ENCODE measurements at regions not wholly inside any gene's neighbourhood (a gene's known extent, or its start where the extent isn't known, plus 50 kb on each side); places are given as distances from the start of the nearest gene placed in this dataset.
"Not testable (repeated sequence)": the region's sequence is repeated elsewhere in the genome, so short reads cannot be mapped to it uniquely, and the experiment has no call there.

DNA sequence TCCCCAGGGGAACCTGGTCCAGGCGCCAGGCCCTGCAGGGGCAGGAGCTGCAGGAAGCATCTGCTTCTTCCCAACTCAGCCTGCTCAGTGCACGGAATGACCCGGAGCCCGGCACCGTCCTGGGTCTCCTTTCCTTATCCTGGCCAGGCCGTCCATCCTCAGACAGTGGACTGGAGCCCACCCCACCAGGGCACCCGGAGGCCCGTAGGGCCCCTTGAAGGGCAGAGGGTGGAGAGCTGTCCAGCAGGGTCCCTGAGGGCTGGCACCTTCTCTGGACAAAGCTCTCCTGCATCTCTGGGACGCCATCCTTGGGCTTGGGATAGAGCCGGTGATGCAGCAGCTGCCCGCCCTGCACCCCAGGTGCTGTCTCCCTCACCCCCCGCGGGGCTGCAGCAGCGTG is 207.9 kb downstream of the TMEM121 start:
- not testable (repeated sequence) for DNase-seq (ENCODE audit: low read depth in 3 of 3)

DNA sequence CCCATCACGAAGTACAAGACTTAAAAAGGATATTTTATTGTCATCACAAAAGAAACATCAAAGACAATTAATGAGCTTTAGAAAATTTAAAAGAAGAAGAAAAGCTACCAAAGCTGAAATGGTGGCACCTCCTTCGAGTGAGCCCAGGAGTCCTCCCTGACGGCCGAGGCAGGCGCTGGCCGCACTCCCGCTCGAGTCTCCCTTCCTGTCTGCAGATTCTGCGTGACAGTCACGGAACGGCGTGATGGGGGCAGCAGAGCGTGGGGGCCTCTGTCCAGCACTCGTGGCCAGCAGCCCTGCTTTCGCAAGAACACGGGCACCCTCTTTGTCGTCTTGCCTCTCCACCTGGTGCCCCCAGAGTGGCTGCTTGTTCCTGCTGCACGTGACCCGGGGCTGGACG is 209.9 kb downstream of the TMEM121 start:
- DNase-seq (ENCODE audit: low read depth in 3 of 3): not testable (repeated sequence)

DNA sequence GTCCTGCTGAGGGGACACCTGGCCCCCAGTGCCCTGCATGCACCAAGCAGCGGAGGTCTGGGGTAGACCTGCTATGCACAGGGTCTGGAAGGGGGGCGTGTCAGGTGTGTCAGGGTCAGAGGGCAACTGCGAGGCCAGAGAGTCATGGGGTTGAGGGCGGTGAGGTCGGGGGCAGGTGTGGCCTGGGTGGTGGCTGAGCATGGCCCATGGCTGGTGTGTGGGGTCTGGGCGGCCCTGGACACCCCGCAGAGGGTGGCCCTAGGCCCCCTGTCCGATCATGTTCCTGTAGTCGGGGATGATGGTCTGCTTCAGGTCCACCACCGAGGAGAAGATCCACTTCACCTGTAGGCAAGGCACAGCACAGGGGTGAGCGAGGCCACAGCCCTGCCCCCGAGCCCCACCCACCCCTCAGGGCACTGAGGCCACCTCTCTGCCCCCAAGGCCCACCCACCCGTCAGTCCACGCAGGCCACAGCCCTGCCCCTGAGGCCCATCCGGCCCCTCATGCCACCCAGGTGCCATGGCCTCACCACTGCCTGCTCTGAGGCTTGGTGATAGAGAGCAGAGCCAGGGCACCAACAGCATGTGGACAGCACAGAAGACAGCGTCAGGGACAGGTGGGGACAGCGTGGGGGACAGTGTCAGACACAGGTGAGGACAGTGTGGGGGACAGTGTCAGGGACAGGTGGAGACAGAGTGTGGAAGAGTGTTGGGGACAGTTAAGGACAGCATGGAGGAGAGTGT is 211.3 kb downstream of the TMEM121 start:
- no peak for DNase-seq (ENCODE audit: low read depth in 3 of 3)

DNA sequence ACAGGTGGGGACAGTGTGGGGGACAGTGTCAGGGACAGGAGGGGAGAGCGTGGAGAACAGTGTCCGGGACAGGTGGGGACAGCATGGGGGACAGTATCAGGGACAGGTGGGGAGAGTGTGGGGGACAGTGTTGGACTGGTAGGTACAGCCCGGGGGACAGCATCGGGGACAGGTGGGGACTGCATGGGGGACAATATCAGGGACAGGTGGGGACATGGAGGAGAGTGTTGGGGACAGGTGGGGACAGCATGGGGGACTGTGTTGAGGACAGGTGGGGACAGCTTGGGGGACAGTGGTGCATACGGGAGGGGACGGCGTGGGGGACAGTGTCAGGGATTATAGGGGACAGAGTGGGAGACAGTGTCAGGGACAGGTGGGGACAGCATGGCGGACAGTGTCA is 212.3 kb downstream of the TMEM121 start:
- no peak for DNase-seq (ENCODE audit: low read depth in 3 of 3)

DNA sequence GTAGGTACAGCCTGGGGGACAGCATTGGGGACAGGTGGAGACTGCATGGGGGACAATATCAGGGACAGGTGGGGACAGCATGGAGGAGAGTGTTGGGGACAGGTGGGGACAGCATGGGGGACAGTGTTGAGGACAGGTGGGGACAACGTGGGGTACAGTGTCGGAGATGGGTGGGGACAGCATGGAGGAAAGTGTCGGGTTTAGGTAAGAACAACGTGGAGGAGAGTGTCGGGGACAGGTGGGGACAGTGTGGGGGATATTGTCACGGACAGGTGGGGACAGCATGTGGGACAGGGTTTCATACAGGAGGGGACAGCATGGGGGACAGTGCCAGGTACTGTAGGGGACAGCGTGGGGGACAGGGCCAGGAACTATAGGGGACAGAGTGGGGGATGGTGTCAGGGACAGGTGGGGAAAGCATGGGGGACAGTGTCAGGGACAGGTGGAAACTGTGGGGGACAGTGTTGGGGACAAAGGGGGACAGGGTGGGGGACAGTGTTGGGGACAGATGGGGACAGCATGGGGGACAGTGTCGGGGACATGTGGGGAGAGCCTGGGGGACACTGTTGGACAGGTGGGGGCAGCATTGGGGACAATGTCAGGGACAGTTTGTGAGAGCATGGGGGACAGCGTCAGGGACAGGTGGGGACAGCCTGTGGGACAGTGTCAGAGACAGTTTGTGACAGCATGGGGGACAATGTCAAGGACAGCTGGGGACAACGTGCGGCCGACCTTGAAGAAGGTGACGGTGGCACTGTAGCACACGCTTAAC is 213.1 kb downstream of the TMEM121 start:
- no peak for DNase-seq (ENCODE audit: low read depth in 3 of 3)

DNA sequence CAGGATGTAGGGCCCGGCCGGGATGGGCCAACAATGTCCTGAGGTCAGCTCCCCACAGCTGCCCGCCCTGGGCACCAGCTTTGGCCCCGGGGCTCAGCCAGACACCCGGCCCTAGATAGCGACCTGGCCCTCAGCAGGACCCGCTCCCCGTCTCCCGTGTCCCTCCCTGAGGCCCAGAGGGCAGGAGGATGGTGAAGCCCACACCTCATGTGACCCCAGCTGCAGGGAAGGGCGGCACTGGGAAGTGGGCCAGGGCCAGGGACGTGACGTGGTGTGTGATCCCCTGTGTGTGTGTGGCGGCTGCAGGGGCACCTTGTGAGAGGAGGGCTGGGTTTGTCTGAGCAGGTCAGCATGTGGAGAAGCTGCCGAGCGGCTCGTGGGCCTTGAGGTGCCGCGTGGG is 213.9 kb downstream of the TMEM121 start:
- DNase-seq (ENCODE audit: low read depth in 3 of 3): not testable (repeated sequence)

DNA sequence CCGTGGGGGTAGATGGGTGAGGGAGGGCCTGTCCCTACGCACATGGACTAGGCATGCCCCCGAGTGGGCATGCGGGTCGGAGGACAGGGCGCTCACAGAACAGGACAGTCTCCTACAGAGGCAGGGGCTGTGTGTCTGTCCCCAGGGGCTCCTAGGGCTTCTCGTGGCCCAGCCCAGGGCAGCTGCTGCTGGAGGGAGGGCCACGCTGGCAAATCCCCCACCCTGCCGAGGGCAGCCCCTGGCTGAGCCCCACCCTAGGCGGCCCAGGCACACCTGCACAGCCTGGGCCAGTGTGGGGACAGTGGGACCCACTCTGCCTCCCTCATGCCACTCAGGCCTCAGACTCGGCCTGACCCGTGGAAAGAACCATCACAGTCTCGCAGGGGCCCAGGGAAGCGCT is 214.6 kb downstream of the TMEM121 start:
- DNase-seq (ENCODE audit: low read depth in 3 of 3): not testable (repeated sequence)

DNA sequence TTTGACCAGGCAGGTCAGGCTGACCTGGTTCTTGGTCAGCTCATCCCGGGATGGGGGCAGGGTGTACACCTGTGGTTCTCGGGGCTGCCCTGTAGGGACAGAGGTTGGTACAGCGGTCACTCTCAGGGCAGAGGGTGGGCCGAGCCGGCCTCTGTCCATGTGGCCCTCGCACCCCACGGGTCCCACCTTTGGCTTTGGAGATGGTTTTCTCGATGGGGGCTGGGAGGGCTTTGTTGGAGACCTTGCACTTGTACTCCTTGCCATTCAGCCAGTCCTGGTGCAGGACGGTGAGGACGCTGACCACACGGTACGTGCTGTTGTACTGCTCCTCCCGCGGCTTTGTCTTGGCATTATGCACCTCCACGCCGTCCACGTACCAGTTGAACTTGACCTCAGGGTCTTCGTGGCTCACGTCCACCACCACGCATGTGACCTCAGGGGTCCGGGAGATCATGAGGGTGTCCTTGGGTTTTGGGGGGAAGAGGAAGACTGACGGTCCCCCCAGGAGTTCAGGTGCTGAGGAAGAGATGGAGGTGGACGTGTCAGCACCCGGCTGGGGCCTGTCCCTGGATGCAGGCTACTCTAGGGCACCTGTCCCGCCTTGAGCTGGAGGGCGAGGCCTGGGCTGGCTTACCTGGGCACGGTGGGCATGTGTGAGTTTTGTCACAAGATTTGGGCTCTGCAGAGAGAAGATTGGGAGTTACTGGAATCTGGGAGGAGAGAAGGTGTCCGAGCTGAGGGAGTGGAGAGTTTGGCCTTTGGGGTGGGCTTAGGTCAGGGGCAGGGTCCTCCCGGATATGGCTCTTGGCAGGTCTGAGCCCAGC is 215.5 kb downstream of the TMEM121 start:
- not testable (repeated sequence) for DNase-seq (ENCODE audit: low read depth in 3 of 3)

DNA sequence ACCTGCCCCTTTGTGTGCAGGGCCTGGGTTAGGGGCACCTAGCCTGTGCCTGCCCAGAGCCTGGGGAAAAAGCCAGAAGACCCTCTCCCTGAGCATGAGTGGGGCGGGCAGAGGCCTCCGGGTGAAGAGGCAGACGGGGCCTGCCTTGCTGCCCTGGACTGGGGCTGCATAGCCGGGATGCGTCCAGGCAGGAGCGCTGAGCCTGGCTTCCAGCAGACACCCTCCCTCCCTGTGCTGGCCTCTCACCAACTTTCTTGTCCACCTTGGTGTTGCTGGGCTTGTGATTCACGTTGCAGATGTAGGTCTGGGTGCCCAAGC is 216.1 kb downstream of the TMEM121 start:
- DNase-seq (ENCODE audit: low read depth in 3 of 3): no peak

DNA sequence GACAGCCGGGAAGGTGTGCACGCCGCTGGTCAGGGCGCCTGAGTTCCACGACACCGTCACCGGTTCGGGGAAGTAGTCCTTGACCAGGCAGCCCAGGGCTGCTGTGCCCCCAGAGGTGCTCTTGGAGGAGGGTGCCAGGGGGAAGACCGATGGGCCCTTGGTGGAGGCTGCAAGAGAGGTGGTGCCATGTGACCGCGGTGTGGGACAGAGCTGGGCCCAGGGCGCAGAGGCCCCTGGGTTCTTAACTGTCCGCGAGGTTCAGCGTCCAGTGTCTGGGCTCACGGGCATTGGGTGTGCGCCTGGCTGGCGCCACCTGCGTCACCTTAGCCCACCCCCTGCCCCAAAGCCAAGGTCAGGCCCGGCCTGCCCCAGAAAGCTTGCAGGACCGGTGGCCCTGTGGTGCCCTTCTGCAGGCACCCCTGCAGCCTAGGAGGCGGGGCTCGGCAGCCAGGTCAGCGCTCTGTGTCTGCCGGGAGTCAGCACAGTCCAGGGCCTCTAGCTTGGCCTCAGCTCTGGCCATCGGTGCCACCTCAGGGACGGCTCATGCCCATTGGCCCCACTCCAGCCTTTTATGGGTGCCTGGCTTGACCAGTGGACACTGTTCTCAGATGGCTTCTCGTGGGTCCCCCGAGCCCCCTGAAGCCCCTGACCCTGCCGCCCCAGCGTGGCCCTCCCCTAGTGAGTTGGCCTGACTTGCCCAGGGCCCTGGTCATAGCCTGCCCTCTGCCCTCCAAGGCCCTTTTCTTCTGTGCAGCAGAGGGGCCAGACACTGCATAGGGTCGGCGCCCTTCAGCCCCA is 216.7 kb downstream of the TMEM121 start:
- not testable (repeated sequence) for DNase-seq (ENCODE audit: low read depth in 3 of 3)

DNA sequence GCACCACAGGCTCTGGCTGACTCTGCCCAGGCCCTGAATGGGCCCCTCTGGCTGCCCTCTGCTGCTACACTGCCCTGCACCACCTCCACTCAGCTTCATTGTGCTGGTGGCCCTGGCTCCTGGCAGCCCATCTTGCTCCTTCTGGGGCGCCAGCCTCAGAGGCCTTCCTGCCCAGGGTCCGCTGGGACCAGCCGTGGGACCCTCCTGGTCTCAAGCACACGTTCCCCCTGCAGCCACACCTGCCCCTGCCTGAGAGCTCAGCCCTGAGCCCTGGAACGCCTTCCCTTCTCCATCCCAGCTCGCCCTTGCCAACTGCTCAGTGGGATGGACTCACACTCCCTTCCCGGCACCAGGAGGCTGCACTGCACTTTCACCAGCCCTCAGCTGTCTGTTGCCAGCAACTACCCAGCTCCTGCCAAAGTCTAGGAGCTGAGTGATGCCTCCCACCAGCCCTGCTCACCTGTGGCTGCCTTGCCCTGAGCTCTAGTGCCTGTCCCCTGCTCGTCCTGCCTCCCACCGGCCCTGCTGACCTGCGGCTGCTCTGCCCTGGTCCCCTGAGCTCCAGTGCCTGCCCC is 217.9 kb downstream of the TMEM121 start:
- DNase-seq (ENCODE audit: low read depth in 3 of 3): not testable (repeated sequence)

DNA sequence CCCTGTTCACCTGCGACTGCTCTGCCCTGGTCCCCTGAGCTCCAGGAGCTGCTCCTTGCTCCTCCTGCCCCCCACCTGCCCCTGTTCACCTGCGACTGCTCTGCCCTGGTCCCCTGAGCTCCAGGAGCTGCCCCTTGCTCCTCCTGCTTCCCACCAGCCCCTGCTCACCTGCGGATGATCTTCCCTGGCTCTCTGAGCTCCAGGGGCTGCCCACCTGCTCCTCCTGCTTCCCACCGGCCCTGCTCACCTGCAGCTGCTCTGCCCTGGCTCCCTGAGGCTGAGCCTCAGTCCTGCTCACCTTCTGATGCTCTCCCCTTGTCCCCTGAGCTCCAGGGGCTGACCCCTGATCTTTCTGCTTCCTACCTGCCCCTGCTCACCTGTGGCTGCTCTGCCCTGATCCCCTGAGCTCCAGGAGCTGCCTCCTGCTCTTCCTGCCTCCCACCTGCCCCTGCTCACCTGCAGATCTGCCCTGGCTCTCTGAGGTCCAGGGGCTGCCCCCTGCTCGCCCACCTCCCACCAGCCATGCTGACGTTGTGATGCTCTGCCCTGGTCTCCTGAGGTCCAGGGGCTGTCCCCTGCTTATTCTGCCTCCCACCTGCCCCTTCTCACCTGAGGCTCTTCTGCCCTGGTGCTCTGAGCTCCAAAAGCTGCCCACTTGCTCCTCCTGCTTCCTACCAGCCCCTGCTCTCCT is 219.2 kb downstream of the TMEM121 start:
- no peak for DNase-seq (ENCODE audit: low read depth in 3 of 3)

DNA sequence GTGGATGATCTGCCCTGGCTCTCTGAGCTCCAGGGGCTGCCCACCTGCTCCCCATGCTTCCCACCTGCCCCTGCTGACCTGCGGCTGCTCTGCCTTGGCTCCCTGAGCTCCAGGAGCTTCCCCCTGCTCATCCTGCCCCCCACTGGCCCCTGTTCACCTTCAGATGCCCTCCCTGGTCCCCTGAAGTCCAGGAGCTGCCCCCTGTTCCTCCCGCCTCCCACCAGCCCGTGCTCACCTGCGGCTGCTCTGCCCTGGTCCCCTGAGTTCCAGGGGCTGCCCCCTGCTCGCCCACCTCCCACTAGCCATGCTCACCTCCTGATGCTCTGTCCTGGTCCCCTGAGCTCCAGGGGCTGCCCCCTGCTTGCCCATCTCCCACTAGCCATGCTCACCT is 219.7 kb downstream of the TMEM121 start:
- DNase-seq (ENCODE audit: low read depth in 3 of 3): no peak

DNA sequence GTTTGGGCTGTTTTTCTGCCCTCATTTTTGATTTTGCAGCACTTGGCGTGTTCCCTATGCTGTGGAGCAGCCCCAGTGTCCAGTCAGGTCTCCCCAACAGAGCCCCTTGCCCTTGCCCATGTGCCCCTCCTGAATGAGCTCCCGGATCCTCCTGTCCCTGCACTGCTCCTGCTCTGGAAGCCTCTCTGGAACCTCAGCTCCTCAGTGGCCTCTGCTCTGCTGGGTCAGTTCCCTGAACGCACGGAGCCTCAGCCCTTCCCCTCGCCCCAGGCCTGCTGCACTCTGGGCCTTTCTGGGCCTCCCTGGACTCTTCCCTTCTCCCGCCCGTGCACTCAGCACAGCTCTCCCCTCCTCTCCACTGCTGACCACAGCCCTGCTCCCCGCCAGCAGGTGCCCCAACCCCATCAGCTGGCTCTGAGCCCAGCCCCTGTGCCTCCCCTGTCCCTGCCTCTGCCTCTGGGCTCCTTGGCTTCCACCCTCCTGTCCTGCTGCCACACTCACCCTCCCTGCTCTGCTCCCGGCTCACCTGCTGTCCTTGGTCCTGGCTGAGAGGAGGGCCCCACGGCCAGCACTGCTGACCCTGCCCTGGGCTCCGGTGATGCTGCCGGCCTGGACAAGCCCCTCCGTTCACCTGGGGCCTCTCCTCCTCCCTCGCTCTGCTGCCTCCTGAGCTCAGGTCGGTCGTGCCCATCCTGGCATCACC is 220.6 kb downstream of the TMEM121 start:
- not testable (repeated sequence) for DNase-seq (ENCODE audit: low read depth in 3 of 3)

DNA sequence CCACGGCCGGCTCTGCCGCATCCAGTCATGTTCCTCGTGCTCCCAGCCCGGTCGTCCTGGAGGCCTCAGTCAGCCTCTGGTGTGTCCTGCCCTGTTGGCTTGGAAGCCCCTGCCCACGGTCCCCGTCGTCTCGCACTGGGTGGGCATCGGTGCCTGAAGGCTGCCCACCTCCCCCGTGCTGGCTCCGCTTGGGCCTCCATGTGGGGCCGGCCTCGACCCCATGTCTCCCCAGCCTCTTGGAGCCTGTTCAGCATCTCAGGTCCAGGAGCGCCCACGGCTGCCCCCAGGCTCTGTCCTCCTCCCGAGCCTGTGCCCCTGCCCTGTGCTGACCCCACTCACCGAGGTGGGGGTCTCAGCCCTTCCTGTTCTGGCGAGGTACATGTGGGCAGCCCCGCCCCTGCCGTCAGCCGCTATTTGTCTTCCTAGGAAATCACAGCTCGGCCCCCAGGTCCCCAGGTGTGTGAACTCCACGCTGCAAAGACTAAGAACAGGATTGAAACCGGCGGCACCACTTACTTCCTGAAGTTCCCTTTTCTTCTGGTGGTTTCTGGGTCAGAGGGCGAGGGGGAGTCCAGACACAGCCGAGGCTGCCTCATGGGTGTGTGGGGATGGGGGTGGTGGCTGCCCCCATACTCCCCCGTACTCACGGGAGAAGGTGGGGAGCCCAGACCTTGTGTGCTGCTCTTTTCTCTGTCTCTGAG is 221.3 kb downstream of the TMEM121 start:
- not testable (repeated sequence) for DNase-seq (ENCODE audit: low read depth in 3 of 3)

DNA sequence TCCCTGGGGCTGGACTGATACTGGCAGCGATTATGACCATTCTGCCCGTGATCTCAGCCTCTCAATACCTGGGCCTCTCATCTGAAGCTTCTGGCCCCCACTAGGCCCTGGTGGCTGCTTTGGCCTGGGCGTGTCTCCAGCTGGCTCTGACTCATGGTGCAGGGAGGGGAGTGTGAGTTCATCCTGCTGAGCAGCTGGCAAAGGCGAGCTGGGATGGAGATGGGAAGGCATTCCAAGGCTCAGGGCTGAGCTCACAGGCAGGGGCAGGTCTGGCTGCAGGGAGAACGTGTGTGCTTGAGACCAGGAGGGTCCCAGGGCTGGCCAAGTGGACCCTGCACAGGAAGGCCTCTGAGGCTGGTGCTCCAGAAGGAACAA is 221.8 kb downstream of the TMEM121 start:
- no peak for DNase-seq (ENCODE audit: low read depth in 3 of 3)

DNA sequence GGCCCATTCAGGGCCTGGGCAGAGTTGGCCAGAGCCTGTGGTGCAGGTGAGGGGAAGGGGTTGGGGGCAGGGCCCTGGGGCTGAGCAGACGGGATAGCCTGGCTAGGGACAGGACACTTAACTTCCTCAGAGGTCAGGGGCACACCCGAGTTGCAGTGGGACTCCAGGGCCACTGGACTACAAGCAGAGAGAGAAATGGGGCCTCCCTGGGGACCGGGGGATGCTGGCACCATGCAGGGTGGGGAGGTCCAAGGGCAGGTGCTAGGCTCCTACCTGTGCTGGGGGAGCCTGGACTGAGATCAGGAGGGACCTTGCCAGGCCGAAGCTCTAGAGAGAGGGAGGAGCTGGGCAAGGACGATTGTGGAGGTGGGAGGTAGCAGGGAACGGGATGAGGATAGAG is 222.3 kb downstream of the TMEM121 start:
- not testable (repeated sequence) for DNase-seq (ENCODE audit: low read depth in 3 of 3)

DNA sequence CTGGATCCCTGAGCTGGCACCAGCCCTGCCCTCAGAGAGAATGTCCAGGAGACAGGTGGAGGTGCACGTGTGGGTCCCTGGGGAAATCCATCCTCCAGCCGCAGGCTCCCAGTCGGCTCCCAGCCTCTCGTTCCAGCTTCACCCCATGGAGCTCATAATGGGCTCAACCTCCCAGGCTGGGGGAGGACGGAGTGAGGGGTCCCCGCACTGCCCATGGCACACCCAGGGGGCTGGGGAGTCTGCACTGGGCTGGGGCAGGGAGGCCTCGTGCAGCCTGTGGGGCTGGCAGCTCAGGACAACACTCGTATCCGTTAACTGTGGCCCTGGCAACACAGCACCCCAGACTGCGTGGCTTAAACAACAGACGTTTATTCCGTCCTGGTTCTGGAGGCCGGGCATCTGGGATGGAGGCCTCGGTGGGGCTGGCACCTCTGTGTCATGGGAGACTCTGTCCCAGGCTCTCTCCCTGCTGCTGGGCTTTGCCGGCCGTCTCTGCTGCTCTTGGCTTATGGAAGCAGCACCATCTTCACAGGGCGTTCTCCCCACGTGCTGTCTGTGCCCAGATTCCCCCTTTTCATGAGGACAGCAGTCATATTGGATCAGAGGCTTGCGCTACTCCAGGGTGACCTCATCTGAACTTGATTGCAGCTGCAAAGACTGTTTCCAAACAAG is 223.6 kb downstream of the TMEM121 start:
- not testable (repeated sequence) for DNase-seq (ENCODE audit: low read depth in 3 of 3)

DNA sequence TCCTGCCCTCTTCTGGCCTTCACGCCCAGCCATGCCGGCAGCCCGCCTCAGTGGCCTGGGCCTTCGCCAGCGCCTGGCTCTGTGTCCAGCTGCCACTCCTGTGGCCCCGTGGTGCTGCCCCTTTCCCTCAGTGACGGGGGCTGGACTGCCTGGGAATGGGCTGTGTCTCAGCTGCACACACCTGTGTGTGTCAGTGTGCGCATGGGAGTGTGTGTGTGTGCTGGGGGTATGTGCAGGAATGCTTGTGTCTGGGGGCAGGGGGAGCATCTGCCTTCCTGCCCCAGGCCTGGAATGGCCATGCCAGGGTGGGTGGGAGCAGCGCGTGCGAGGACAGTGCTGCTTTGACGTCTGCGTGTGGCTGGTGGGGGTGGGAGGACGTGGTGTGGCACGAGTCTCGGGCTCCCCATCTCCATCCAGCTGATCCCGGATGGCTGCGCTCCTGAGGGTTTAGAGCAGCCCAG is 224.9 kb downstream of the TMEM121 start:
- not testable (repeated sequence) for DNase-seq (ENCODE audit: low read depth in 3 of 3)

Measured in stimulated activated CD4-positive, alpha-beta T cell treated with anti-CD3 and anti-CD28 coated beads, TNF-alpha, amount 100 ng/mL, for 48 hours (primary cell).